ENCODE measurements at regions not wholly inside any gene's neighbourhood (a gene's known extent, or its start where the extent isn't known, plus 50 kb on each side); places are given as distances from the start of the nearest gene placed in this dataset.

DNA sequence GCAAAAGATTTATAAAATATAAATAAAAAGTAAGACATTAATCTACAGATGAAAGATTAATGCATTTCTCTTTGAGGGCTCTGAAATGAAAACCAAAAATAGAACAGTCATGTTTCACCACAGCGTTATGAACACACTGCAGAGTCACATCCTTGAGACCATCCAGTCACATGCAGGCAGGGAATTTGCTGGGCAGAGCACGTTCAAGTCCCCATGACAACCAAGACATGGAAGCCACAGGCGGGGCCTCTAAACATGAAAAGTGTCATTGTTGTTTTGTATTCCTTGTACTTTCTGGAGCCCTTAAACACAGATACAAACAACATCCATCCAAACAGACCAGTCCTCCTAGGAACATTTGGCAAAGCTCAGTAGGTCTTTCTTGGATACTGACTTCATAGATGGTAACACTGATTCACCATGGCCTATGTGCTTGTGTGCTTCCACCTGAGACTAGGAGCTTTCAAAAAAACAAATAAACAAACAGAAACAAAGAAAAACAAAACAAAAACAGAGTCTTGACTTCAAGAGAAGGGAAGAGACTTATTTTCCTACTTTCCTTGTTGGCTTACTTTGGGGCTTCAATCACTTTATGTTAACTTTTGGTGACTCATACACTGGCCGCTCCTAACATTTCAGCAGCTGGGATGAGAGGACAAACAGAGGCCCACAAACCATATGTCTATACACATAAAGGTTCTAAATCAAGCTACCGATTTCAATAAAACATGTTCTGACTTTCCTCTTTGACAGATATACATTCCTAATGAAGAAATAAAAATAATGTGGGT is 99.5 kb upstream of the CCDC85A start:
- Histone ChIP-seq H3K36me3 (no peaks in the 10 kb centered on the region), H3K4me3 (no peak overlapping the region), H3K9me3 (no peaks in the 10 kb centered on the region), H3K27ac (no peak overlapping the region), H3K4me1 (no peaks in the 10 kb centered on the region), H3K27me3 (no peaks in the 10 kb centered on the region)
- DNase-seq, result no peak
- no peak for TF ChIP-seq POLR2A (IDR thresholded peaks at IDR 0.05)
- TF ChIP-seq, protein P1, sequence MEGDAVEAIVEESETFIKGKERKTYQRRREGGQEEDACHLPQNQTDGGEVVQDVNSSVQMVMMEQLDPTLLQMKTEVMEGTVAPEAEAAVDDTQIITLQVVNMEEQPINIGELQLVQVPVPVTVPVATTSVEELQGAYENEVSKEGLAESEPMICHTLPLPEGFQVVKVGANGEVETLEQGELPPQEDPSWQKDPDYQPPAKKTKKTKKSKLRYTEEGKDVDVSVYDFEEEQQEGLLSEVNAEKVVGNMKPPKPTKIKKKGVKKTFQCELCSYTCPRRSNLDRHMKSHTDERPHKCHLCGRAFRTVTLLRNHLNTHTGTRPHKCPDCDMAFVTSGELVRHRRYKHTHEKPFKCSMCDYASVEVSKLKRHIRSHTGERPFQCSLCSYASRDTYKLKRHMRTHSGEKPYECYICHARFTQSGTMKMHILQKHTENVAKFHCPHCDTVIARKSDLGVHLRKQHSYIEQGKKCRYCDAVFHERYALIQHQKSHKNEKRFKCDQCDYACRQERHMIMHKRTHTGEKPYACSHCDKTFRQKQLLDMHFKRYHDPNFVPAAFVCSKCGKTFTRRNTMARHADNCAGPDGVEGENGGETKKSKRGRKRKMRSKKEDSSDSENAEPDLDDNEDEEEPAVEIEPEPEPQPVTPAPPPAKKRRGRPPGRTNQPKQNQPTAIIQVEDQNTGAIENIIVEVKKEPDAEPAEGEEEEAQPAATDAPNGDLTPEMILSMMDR (IDR thresholded peaks at IDR 0.05), result no peak

- H3K4me1 ChIP-seq, result no peaks in the 10 kb centered on the region
- H3K27ac ChIP-seq, result no peak overlapping the region
- H3K4me3 ChIP-seq, result no peak overlapping the region
- TF ChIP-seq, protein P1 (IDR thresholded peaks at IDR 0.05), result no peak
- no peak for TF ChIP-seq POLR2A (IDR thresholded peaks at IDR 0.05)
- no peaks in the 10 kb centered on the region for H3K9me3 ChIP-seq
- no peak for DNase-seq
- no peaks in the 10 kb centered on the region for H3K27me3 ChIP-seq
- H3K36me3 ChIP-seq, result no peaks in the 10 kb centered on the region
These were observed 97.5 kb upstream of the CCDC85A start for GRCh38 chr2:56086336-56086735.

DNA sequence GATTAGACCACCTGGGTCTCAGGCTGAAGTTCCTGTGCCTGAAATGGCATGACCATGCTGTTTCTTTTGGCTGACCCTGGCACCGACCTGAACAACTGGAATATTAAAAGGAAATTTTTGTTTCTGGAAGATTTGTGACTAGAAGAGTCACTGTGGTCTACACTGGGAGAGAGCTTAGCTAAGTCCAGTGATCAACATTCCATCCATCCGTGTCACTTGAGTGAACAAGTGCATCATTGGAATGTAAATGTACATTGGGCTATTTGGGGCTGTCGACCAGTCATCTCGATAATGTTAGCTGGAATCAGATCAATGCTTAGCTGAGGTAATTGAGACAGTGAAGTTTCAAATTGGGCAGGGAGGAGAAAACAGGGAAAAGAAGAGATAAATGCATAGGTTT is 95.4 kb upstream of the CCDC85A start:
- Histone ChIP-seq H3K27ac (no peak overlapping the region), H3K4me3 (no peak overlapping the region), H3K27me3 (no peaks in the 10 kb centered on the region), H3K4me1 (no peaks in the 10 kb centered on the region), H3K36me3 (no peaks in the 10 kb centered on the region), H3K9me3 (no peaks in the 10 kb centered on the region)
- no peak for DNase-seq
- TF ChIP-seq, protein P1 (IDR thresholded peaks at IDR 0.05), result no peak
- no peak for TF ChIP-seq POLR2A (IDR thresholded peaks at IDR 0.05)

DNA sequence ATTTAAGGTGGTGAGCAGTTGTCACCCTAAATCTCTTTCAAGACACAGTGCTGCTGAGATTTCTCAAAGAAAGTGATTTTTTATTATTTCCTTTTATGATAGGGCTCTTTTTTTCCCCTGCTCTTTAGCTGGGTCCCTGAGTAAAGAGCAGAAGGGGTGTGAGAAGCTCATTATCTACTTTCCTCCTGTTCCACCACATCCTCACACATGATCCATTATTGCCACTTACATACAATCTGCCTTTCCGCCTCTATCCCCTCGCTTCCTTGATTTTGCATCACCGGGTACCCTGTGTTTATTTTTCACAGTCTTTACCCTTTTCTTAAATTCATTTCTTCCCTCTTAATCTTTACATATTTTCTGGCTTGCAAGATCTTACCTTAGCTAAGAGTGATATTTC is 93.9 kb upstream of the CCDC85A start:
- Histone ChIP-seq H3K4me1 (no peaks in the 10 kb centered on the region), H3K9me3 (no peaks in the 10 kb centered on the region), H3K4me3 (no peak overlapping the region), H3K27ac (no peak overlapping the region), H3K27me3 (no peaks in the 10 kb centered on the region), H3K36me3 (no peaks in the 10 kb centered on the region)
- no peak for DNase-seq
- TF ChIP-seq, protein P1 (IDR thresholded peaks at IDR 0.05), result no peak
- no peak for TF ChIP-seq POLR2A (IDR thresholded peaks at IDR 0.05)

- no peaks in the 10 kb centered on the region for H3K27me3 ChIP-seq
- no peak overlapping the region for H3K27ac ChIP-seq
- no peaks in the 10 kb centered on the region for H3K36me3 ChIP-seq
- TF ChIP-seq, protein P1 (IDR thresholded peaks at IDR 0.05), result no peak
- TF ChIP-seq POLR2A (IDR thresholded peaks at IDR 0.05), result no peak
- H3K4me1 ChIP-seq, result no peaks in the 10 kb centered on the region
- no peak for DNase-seq
- H3K4me3 ChIP-seq, result no peak overlapping the region
- no peaks in the 10 kb centered on the region for H3K9me3 ChIP-seq
These were observed 83.8 kb upstream of the CCDC85A start for GRCh38 chr2:56099963-56100362.

Data from Peyer's patch (tissue), 4 donors.